ENCODE measurements at regions not wholly inside any gene's neighbourhood (a gene's known extent, or its start where the extent isn't known, plus 50 kb on each side); places are given as distances from the start of the nearest gene placed in this dataset.

- TF ChIP-seq TAF1 (IDR thresholded peaks at IDR 0.05; ENCODE audit: low read depth, low read length) (no peak), SPI1 (IDR thresholded peaks at IDR 0.05; ENCODE audit: low read depth, low read length) (no peak), POLR2A (IDR thresholded peaks at IDR 0.05; ENCODE audit: low read depth, low read length) (no peak)
Measured at GRCh38 chr6:129954749-129955431, 63.5 kb upstream of the L3MBTL3 start.
